Endothelial cell of umbilical vein (primary cell): ENCODE measurements at regions not wholly inside any gene's neighbourhood (a gene's known extent, or its start where the extent isn't known, plus 50 kb on each side); places are given as distances from the start of the nearest gene placed in this dataset.

Source experiments
- BruUV-seq: library from RNA; stranded (reverse); fragments of 400-500 nt; replicated peaks from 2 replicates; lab custom pipeline; 2021; lab: Mats Ljungman, UMichigan
- CTCF ChIA-PET: fragments of 300-600, 350-600 bp; sonication (Branson Sonifier 250); formaldehyde crosslinking; loops from one replicate; lab custom pipeline; 2021; ENCODE audit warnings: antibody characterized with exemption, inconsistent platforms; lab: Charles Lee
- POLR2A ChIA-PET: fragments of 300-600, 350-600 bp; sonication (Branson Sonifier 250); formaldehyde crosslinking; loops from one replicate; lab custom pipeline; 2021; ENCODE audit warnings: antibody characterized with exemption, inconsistent platforms; lab: Charles Lee
- DNase-seq: peaks from one replicate; pipeline ENCODE4 v3.0.0-alpha.2; 2011; ENCODE audit warnings: low read depth, low spot score
- FAIRE-seq: peaks from 2 replicates; lab custom pipeline; 2011; peaks lifted over from hg19 to GRCh38; lab: Jason Lieb, UNC
- H2AFZ ChIP-seq: 2 replicates; pipeline ENCODE4 v1.6.0; 2012; ENCODE audit warnings: low read depth, low read length, control low read depth, inconsistent platforms
- H3K27ac ChIP-seq: 2 replicates; pipeline ENCODE4 v1.5.1; 2011; ENCODE audit warnings: low read depth, mild to moderate bottlenecking, control low read depth, low read length, moderate library complexity; ENCODE audit not compliant: insufficient read depth
- H3K27me3 ChIP-seq, 2 experiments: 2 replicates each; pipeline versions ENCODE4 v1.6.0 to v1.6.1; 2011; ENCODE audit warnings: low read length in 2 of 2, mixed read lengths in 1 of 2; ENCODE audit not compliant: control insufficient read depth in 2 of 2, insufficient read depth in 2 of 2
- H3K36me3 ChIP-seq, 2 experiments: 2 replicates in 1 of 2; 3 replicates in 1 of 2; pipeline ENCODE4 v1.5.1; 2011; ENCODE audit warnings: low read length in 2 of 2, mild to moderate bottlenecking in 1 of 2, moderate library complexity in 1 of 2; ENCODE audit not compliant: control insufficient read depth in 2 of 2, insufficient read depth in 2 of 2; ENCODE audit errors: extremely low read depth in 1 of 2
- H3K4me1 ChIP-seq: 3 replicates; pipeline ENCODE4 v1.5.1; 2011; ENCODE audit warnings: mild to moderate bottlenecking, low read length; ENCODE audit not compliant: control insufficient read depth, insufficient read depth; ENCODE audit errors: extremely low read depth
- H3K4me2 ChIP-seq: 2 replicates; pipeline ENCODE4 v1.6.1; 2011; ENCODE audit warnings: low read length, control low read depth, mixed read lengths; ENCODE audit not compliant: insufficient read depth
- H3K4me3 ChIP-seq, 3 experiments: fragments of 200-600 bp in 1 of 3; sonication (generic), shearing (Covaris generic) in 1 of 3; replicated peaks in 1 of 3; 2 replicates each; pipeline ENCODE4 v1.5.1; 2011 to 2016; ENCODE audit warnings: control low read depth in 3 of 3, low read length in 3 of 3, mild to moderate bottlenecking in 2 of 3, inconsistent platforms in 1 of 3, low read depth in 1 of 3, moderate library complexity in 1 of 3; ENCODE audit not compliant: insufficient read depth in 1 of 3
- H3K79me2 ChIP-seq: 2 replicates; pipeline ENCODE4 v1.6.0; 2012; ENCODE audit warnings: low read length, inconsistent platforms; ENCODE audit not compliant: control insufficient read depth, insufficient read depth
- H3K9ac ChIP-seq: replicated peaks from 2 replicates; pipeline ENCODE3; 2011; ENCODE audit warnings: low read length, control low read depth; ENCODE audit not compliant: insufficient read depth; ENCODE audit errors: extremely low read depth
- H3K9me1 ChIP-seq: replicated peaks from 3 replicates; pipeline ENCODE4 v1.6.0; 2011; ENCODE audit warnings: mild to moderate bottlenecking, low read length; ENCODE audit not compliant: control insufficient read depth, insufficient read depth; ENCODE audit errors: extremely low read depth
- H3K9me3 ChIP-seq: replicated peaks from 2 replicates; pipeline ENCODE4 v1.5.1; 2012; ENCODE audit warnings: low read length, inconsistent platforms; ENCODE audit not compliant: control insufficient read depth, insufficient read depth
- H4K20me1 ChIP-seq: replicated peaks from 2 replicates; pipeline ENCODE3; 2011; ENCODE audit warnings: mild to moderate bottlenecking, low read length; ENCODE audit not compliant: control insufficient read depth, insufficient read depth; ENCODE audit errors: extremely low read depth
- EZH2 ChIP-seq: IDR thresholded peaks from 2 replicates; pipeline ENCODE4 v1.6.1; 2012; ENCODE audit warnings: borderline replicate concordance, low read depth, mild to moderate bottlenecking, moderate library complexity, low read length, inconsistent platforms; ENCODE audit not compliant: severe bottlenecking
- FOS ChIP-seq: IDR thresholded peaks from 2 replicates; pipeline ENCODE4 v1.6.1; 2011; ENCODE audit warnings: mild to moderate bottlenecking, low read length, moderate library complexity, borderline replicate concordance; ENCODE audit not compliant: insufficient read depth
- GATA2 ChIP-seq: IDR thresholded peaks from 2 replicates; pipeline ENCODE4 v1.7.0; 2011; ENCODE audit warnings: low read depth, mild to moderate bottlenecking, moderate library complexity, mixed read lengths, low read length; ENCODE audit not compliant: insufficient read length, insufficient read depth
- JUN ChIP-seq: IDR thresholded peaks from 2 replicates; pipeline ENCODE4 v1.6.1; 2011; ENCODE audit warnings: borderline replicate concordance, low read depth; ENCODE audit not compliant: insufficient read length, insufficient read depth
- MYC ChIP-seq: IDR thresholded peaks from one replicate; pipeline ENCODE4 v1.6.1; 2011; ENCODE audit warnings: mild to moderate bottlenecking, low read depth, low read length
- POLR2A ChIP-seq: IDR thresholded peaks from 2 replicates; pipeline ENCODE4 v1.6.1; 2012; ENCODE audit warnings: low read depth, mild to moderate bottlenecking, control low read depth, low read length
- POLR2AphosphoS5 ChIP-seq: IDR thresholded peaks from 2 replicates; pipeline ENCODE4 v1.6.1; 2012; ENCODE audit warnings: low read depth, mild to moderate bottlenecking, control low read depth, low read length, moderate library complexity; ENCODE audit not compliant: insufficient read depth
- dilution Hi-C: fragments of 300-500 bp; cut with MboI; formaldehyde crosslinking; loops from one replicate; pipeline ENCODE4 v1.15.0; 2019; ENCODE audit warnings: low sequenced_read_pairs; ENCODE audit not compliant: extremely low pct_ligation_motif_present
- intact Hi-C: fragments of 100-400 bp; cut with micrococcal nuclease; formaldehyde crosslinking; loops from one replicate; pipeline ENCODE4 v1.10.0; 2022
- TF ChIP-seq, protein P1 (sequence below): IDR thresholded peaks from 2 replicates; pipeline ENCODE4 v1.6.1; 2011; ENCODE audit not compliant: insufficient read depth, insufficient read length
- TF ChIP-seq, protein P2 (sequence below), 2 donors: IDR thresholded peaks; 1 replicate in 1 of 2; 2 replicates in 1 of 2; pipeline ENCODE4 v1.5.1; 2011; ENCODE audit warnings: low read length in 2 of 2, mild to moderate bottlenecking in 2 of 2, moderate library complexity in 2 of 2, control low read depth in 1 of 2, inconsistent platforms in 1 of 2, low read depth in 1 of 2; ENCODE audit not compliant: insufficient read depth in 1 of 2; ENCODE audit errors: extremely low read depth in 1 of 2

DNA sequence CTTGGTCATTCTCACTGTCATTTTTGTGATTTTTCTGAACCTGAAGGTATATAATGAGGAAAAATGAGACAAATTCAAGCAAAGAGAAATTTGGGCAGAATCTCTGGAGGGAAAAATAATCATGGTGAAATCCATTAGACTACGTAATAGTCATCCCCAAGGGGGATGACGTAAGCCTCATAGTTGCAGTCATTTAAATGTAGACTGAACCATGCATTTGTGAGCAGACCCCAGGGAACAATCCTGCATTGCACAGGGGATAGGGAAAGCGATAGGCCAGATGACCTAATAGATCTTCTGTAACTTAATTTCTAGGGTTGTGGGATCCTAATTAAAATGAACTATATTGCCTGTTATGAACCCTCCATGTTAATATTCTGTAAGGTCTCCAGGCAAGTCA is 167.4 kb upstream of the C1orf21 start:
- Histone ChIP-seq H3K79me2 (no peaks in the 10 kb centered on the region), H3K9me3 (no peaks in the 10 kb centered on the region), H4K20me1 (no peaks in the 10 kb centered on the region), H3K4me3 (no peak overlapping the region), H2AFZ (no peak overlapping the region), H3K9me1 (no peaks in the 10 kb centered on the region), H3K9ac (no peak overlapping the region), H3K4me1 (no peaks in the 10 kb centered on the region), H3K27ac (no peak overlapping the region), H3K36me3 (no peaks in the 10 kb centered on the region), H3K27me3 (peaks cover 4 to 11% of the 10 kb centered on the region in 2 experiments), H3K4me2 (no peak overlapping the region)
- BruUV-seq, result no TSS peak
- FAIRE-seq (no peak), DNase-seq (no peak)
- ChIA-PET POLR2A (no interaction called here), CTCF (interaction anchor here (2.2 to 7.5 kb wide), 2 partner anchors 143 to 445 kb away, joined by 8 to 143 read pairs; no protein-coding TSS in a partner anchor)
- TF ChIP-seq, protein P1, sequence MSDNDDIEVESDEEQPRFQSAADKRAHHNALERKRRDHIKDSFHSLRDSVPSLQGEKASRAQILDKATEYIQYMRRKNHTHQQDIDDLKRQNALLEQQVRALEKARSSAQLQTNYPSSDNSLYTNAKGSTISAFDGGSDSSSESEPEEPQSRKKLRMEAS, result no peak
- TF ChIP-seq EZH2 (no peak), GATA2 (no peak), POLR2AphosphoS5 (no peak)
- intact Hi-C loops, result no loop called here
- dilution Hi-C loops, result no loop called here

DNA sequence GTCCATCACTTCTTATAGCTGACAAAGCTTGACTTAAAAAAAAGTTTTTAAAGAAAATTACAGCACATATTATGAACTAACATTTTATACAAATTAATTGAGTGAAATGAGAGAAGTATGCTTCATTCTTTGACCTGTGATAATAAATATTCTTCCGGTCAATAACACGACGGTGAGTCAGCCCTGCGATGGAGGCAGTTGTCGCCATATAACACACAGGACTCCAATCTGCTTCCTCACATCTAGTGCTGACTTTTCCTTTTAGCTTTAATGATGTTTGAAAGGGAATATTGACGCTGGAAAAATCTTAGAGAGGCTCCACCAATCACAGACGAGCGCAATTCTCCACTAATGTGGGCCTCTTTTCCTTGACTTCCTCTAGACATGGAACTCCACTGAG is 166.9 kb upstream of the C1orf21 start:
- H3K36me3 ChIP-seq, result no peaks in the 10 kb centered on the region
- no peak overlapping the region for H3K4me2 ChIP-seq
- peaks cover 4 to 13% of the 10 kb centered on the region in 2 experiments for H3K27me3 ChIP-seq
- DNase-seq (no peak), FAIRE-seq (no peak)
- no peak overlapping the region for H2AFZ ChIP-seq
- H3K9ac ChIP-seq, result no peak overlapping the region
- CTCF ChIA-PET, result interaction anchor here (2.2 to 7.5 kb wide), 2 partner anchors 143 to 444 kb away, joined by 8 to 143 read pairs; no protein-coding TSS in a partner anchor
- H3K9me3 ChIP-seq, result no peaks in the 10 kb centered on the region
- POLR2A ChIA-PET, result no interaction called here
- no TSS peak for BruUV-seq
- dilution Hi-C loops, result no loop called here
- H3K27ac ChIP-seq, result no peak overlapping the region
- H3K4me3 ChIP-seq, result no peak overlapping the region
- TF ChIP-seq EZH2 (no peak), POLR2A (no peak), MYC (no peak), GATA2 (no peak), JUN (no peak), POLR2AphosphoS5 (no peak), FOS (no peak)
- TF ChIP-seq, protein P2, sequence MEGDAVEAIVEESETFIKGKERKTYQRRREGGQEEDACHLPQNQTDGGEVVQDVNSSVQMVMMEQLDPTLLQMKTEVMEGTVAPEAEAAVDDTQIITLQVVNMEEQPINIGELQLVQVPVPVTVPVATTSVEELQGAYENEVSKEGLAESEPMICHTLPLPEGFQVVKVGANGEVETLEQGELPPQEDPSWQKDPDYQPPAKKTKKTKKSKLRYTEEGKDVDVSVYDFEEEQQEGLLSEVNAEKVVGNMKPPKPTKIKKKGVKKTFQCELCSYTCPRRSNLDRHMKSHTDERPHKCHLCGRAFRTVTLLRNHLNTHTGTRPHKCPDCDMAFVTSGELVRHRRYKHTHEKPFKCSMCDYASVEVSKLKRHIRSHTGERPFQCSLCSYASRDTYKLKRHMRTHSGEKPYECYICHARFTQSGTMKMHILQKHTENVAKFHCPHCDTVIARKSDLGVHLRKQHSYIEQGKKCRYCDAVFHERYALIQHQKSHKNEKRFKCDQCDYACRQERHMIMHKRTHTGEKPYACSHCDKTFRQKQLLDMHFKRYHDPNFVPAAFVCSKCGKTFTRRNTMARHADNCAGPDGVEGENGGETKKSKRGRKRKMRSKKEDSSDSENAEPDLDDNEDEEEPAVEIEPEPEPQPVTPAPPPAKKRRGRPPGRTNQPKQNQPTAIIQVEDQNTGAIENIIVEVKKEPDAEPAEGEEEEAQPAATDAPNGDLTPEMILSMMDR (IDR thresholded peaks at IDR 0.05; ENCODE audit: extremely low read depth in 1 of 2, insufficient read depth in 1 of 2, low read depth in 1 of 2, low read length in 2 of 2), result no peak
- TF ChIP-seq, protein P1, result no peak
- H3K79me2 ChIP-seq, result no peaks in the 10 kb centered on the region
- no peaks in the 10 kb centered on the region for H4K20me1 ChIP-seq
- intact Hi-C loops, result loop anchor here (5.0 kb wide), 1 partner anchor 288 kb away; no protein-coding TSS in a partner anchor
- H3K4me1 ChIP-seq, result no peaks in the 10 kb centered on the region
- no peaks in the 10 kb centered on the region for H3K9me1 ChIP-seq
